Transverse colon (tissue), 3 donors: ENCODE measurements at regions not wholly inside any gene's neighbourhood (a gene's known extent, or its start where the extent isn't known, plus 50 kb on each side); places are given as distances from the start of the nearest gene placed in this dataset.

Source experiments
- CTCF ChIP-seq, 5 experiments: fragments of 200-600 bp in 3 of 5; fragments of 450-650 bp in 2 of 5; sonication (generic) in 3 of 5; IDR thresholded peaks; 1 replicate in 2 of 5; 2 replicates in 3 of 5; pipeline ENCODE4 v1.5.1; 2016 to 2017; ENCODE audit warnings: antibody characterized with exemption in 5 of 5, inconsistent platforms in 3 of 5, mild to moderate bottlenecking in 2 of 5, moderate library complexity in 1 of 5
- POLR2A ChIP-seq: fragments of 450-650 bp; IDR thresholded peaks from one replicate; pipeline ENCODE4 v1.6.1; 2016; ENCODE audit warnings: antibody characterized with exemption, mild to moderate bottlenecking, moderate library complexity

GRCh38 chr2:35081622-35082015 is 1274.0 kb upstream of the CRIM1 start:
- no peak for TF ChIP-seq CTCF (IDR thresholded peaks at IDR 0.05)
- no peak for TF ChIP-seq POLR2A
